ENCODE measurements at regions not wholly inside any gene's neighbourhood (a gene's known extent, or its start where the extent isn't known, plus 50 kb on each side); places are given as distances from the start of the nearest gene placed in this dataset.

DNA sequence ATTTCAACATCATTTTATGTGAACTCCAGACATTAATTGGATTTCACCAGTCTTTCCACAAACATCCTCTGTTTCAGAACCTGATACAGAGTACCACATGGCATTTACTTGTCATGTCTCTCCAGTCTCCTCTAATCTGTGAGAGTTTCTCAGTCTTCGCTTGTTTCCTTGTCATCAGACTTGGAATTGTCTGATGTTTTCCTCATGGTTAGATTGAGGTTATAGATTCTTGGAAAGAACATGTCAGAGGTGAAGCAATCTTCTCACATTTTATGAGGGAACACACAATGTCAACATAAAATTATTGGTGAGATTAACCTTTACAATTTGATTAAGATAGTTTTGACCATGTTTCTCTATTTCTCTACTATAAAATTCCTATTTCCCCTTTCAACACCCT lies 74.9 kb upstream of the TMPRSS15 start:
- H3K36me3 ChIP-seq (ENCODE audit: control insufficient read depth, insufficient read depth, low read length): no peaks in the 10 kb centered on the region
- no peaks in the 10 kb centered on the region for H3K27me3 ChIP-seq (ENCODE audit: control insufficient read depth, insufficient read depth, low read length)
- TF ChIP-seq, protein P1, sequence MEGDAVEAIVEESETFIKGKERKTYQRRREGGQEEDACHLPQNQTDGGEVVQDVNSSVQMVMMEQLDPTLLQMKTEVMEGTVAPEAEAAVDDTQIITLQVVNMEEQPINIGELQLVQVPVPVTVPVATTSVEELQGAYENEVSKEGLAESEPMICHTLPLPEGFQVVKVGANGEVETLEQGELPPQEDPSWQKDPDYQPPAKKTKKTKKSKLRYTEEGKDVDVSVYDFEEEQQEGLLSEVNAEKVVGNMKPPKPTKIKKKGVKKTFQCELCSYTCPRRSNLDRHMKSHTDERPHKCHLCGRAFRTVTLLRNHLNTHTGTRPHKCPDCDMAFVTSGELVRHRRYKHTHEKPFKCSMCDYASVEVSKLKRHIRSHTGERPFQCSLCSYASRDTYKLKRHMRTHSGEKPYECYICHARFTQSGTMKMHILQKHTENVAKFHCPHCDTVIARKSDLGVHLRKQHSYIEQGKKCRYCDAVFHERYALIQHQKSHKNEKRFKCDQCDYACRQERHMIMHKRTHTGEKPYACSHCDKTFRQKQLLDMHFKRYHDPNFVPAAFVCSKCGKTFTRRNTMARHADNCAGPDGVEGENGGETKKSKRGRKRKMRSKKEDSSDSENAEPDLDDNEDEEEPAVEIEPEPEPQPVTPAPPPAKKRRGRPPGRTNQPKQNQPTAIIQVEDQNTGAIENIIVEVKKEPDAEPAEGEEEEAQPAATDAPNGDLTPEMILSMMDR (IDR thresholded peaks at IDR 0.05; ENCODE audit: insufficient read depth, low read length, poor library complexity, severe bottlenecking): no peak
- DNase-seq (ENCODE audit: low read depth): no peak
- no peak overlapping the region for H3K4me3 ChIP-seq (ENCODE audit: low read depth, low read length)

GRCh38 chr21:18488252-18488651 lies 84.7 kb upstream of the TMPRSS15 start:
- no peak for DNase-seq (ENCODE audit: low read depth)
- TF ChIP-seq, protein P1 (IDR thresholded peaks at IDR 0.05; ENCODE audit: insufficient read depth, low read length, poor library complexity, severe bottlenecking): no peak

GRCh38 chr21:18493422-18493821 lies 89.8 kb upstream of the TMPRSS15 start:
- no peaks in the 10 kb centered on the region for H3K27me3 ChIP-seq (ENCODE audit: control insufficient read depth, insufficient read depth, low read length)
- no peak overlapping the region for H3K4me3 ChIP-seq (ENCODE audit: low read depth, low read length)
- TF ChIP-seq, protein P1 (IDR thresholded peaks at IDR 0.05; ENCODE audit: insufficient read depth, low read length, poor library complexity, severe bottlenecking): no peak
- DNase-seq (ENCODE audit: low read depth): peak; percentile 93
- H3K36me3 ChIP-seq (ENCODE audit: control insufficient read depth, insufficient read depth, low read length): no peaks in the 10 kb centered on the region

More at GRCh38 chr21:18488252-18488651, 84.7 kb upstream of the TMPRSS15 start:
- Histone ChIP-seq H3K27me3 (ENCODE audit: control insufficient read depth, insufficient read depth, low read length) (no peaks in the 10 kb centered on the region), H3K36me3 (ENCODE audit: control insufficient read depth, insufficient read depth, low read length) (no peaks in the 10 kb centered on the region), H3K4me3 (ENCODE audit: low read depth, low read length) (no peak overlapping the region)

- Histone ChIP-seq H3K36me3 (ENCODE audit: control insufficient read depth, insufficient read depth, low read length) (no peaks in the 10 kb centered on the region), H3K27me3 (ENCODE audit: control insufficient read depth, insufficient read depth, low read length) (no peaks in the 10 kb centered on the region), H3K4me3 (ENCODE audit: low read depth, low read length) (no peak overlapping the region)
- TF ChIP-seq, protein P1 (IDR thresholded peaks at IDR 0.05; ENCODE audit: insufficient read depth, low read length, poor library complexity, severe bottlenecking): no peak
- no peak for DNase-seq (ENCODE audit: low read depth)
These were observed 91.9 kb upstream of the TMPRSS15 start for GRCh38 chr21:18495523-18495922.

- Histone ChIP-seq H3K36me3 (ENCODE audit: control insufficient read depth, insufficient read depth, low read length) (no peaks in the 10 kb centered on the region), H3K4me3 (ENCODE audit: low read depth, low read length) (no peak overlapping the region), H3K27me3 (ENCODE audit: control insufficient read depth, insufficient read depth, low read length) (no peaks in the 10 kb centered on the region)
- no peak for DNase-seq (ENCODE audit: low read depth)
- TF ChIP-seq, protein P1 (IDR thresholded peaks at IDR 0.05; ENCODE audit: insufficient read depth, low read length, poor library complexity, severe bottlenecking): no peak
These were observed 94.8 kb upstream of the TMPRSS15 start for GRCh38 chr21:18498431-18498830.

- no peak overlapping the region for H3K4me3 ChIP-seq (ENCODE audit: low read depth, low read length)
- no peak for DNase-seq (ENCODE audit: low read depth)
- H3K27me3 ChIP-seq (ENCODE audit: control insufficient read depth, insufficient read depth, low read length): no peaks in the 10 kb centered on the region
- no peaks in the 10 kb centered on the region for H3K36me3 ChIP-seq (ENCODE audit: control insufficient read depth, insufficient read depth, low read length)
- TF ChIP-seq, protein P1 (IDR thresholded peaks at IDR 0.05; ENCODE audit: insufficient read depth, low read length, poor library complexity, severe bottlenecking): peak; percentile 70
These were observed 96.3 kb upstream of the TMPRSS15 start for GRCh38 chr21:18499761-18500376.
